ENCODE measurements at regions not wholly inside any gene's neighbourhood (a gene's known extent, or its start where the extent isn't known, plus 50 kb on each side); places are given as distances from the start of the nearest gene placed in this dataset.

DNA sequence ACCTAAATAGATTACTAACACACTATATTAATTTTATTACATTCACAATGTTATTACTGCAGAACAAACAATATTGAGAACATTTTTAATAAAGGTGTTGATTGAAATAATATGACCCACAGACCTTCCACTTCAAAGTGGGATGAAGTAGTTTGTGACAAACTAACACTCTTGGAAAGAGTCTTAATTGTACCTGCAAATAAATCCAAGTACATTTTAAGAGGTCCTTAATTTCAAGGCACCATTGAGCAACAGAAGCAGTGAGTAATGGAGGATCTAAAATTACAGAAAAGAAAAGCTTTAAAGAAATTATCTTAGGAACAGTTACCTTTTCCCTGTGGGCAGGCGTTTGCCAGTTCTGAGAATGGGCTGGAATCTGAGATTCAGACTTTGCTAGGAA lies 140.2 kb downstream of the MMUT start:
- no peak for TF ChIP-seq POLR2A (IDR thresholded peaks at IDR 0.05)
- no peak for TF ChIP-seq CTCF (IDR thresholded peaks at IDR 0.05)

All from gastroesophageal sphincter (tissue), 3 donors.